ENCODE measurements at regions not wholly inside any gene's neighbourhood (a gene's known extent, or its start where the extent isn't known, plus 50 kb on each side); places are given as distances from the start of the nearest gene placed in this dataset.
A peak's percentile ranks its signal among the peaks of the same experiment; 100 is the strongest.
"Not testable (repeated sequence)": the region's sequence is repeated elsewhere in the genome, so short reads cannot be mapped to it uniquely, and the experiment has no call there.

DNA sequence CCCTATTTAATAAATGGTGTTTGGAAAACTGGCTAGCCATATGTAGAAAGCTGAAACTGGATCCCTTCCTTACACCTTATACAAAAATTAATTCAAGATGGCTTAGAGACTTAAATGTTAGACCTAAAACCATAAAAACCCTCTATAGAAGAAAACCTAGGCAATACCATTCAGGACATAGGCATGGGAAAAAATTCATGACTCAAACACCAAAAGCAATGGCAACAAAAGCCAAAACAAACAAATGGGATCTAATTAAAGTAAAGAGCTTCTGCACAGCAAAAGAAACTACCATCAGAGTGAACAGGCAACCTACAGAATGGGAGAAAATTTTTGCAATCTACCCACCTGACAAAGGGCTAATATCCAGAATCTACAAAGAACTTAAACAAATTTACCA, 179.7 kb upstream of the SESN3 start:
- H3K27ac Mint-ChIP-seq, result peak overlapping the region; percentile 46
- H3K4me3 Mint-ChIP-seq, H3K27me3 Mint-ChIP-seq, H3K4me1 Mint-ChIP-seq, DNase-seq, CTCF ChIA-PET, H3K9me3 Mint-ChIP-seq, H3K36me3 Mint-ChIP-seq: not testable (repeated sequence)

DNA sequence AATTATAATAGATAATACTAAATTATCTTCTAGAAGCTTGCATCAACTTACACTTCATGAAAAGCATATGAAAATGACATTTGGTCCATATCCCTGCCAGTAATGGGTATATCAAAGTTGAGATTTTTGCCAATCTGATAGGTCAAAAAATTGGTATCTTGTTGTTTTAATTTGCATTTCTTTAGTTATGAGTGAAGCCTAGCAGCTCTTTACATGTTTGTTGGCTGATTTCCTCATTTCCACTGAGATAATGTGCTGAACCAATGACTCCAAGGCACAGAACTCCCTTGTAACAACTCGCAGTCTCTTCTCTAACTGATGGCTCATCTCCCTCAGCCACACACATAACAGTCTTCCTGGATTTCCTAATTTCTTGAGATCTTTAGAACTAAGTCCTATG, 175.3 kb upstream of the SESN3 start:
- Mint-ChIP-seq H3K4me3 (no peak overlapping the region), H3K27ac (no peak overlapping the region), H3K36me3 (peaks cover 4% of the 10 kb centered on the region), H3K9me3 (peaks cover 4% of the 10 kb centered on the region), H3K27me3 (no peaks in the 10 kb centered on the region), H3K4me1 (peaks cover 7% of the 10 kb centered on the region)
- no peak for DNase-seq
- CTCF ChIA-PET, result no interaction called here

DNA sequence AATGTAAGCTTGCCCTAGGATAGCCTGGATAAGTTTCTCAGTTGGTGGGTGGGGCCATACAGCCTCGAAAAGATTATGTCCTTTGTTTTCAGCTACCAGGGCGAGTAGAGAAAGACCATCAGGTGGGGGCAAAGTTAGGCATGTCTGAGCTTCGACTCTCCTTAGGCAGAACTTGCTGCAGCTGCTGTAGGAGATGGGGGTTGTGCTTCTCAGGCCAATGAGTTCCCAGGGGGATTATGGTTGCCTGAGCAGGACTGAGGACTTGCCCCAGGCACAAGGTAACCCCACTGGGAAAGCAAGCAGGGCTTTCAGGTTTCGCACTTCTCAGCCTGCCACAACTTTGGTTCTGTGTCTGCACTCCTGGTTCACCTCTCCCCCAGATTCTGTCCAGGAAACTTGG, 173.4 kb upstream of the SESN3 start:
- Mint-ChIP-seq H3K27ac (no peak overlapping the region), H3K9me3 (peaks cover 2% of the 10 kb centered on the region), H3K4me3 (no peak overlapping the region), H3K36me3 (peaks cover 2% of the 10 kb centered on the region), H3K4me1 (no peaks in the 10 kb centered on the region), H3K27me3 (no peaks in the 10 kb centered on the region)
- CTCF ChIA-PET, result interaction anchor here (1.0 kb wide), 1 partner anchor 153 kb away, joined by 3 read pairs; no protein-coding TSS in a partner anchor
- no peak for DNase-seq

DNA sequence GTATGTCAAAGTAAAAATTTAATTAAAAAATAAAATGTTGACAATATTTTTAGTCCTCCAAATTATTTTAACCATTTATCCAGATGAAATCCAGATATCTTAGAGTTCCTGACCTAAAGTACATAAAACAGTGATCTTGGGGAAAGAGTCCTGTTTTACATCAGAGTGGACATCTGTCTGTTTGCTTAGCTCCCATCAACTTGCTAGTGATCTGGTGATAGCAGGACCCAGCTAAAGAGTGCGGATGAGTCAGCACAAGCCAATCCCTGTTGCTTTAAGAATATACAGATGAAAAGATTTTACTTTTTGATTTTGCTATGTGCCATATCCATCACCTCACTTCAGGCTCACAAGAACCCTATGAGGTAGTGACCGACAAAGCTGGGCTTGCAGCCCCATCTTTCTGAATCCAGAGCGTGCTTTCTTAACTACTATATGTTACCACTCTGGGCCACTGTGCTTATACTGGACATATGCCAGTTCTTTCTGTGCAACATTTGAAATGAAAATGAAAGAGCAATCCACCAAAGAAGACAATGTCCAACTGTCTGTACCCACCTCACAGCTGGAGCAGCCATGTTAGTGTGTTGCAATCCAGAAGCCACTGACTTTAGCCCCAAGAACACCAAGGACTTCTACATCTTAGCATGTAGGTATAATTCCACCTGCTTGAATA, 167.6 kb upstream of the SESN3 start:
- Mint-ChIP-seq H3K27ac (no peak overlapping the region), H3K4me1 (no peaks in the 10 kb centered on the region), H3K9me3 (no peaks in the 10 kb centered on the region), H3K27me3 (peaks cover 4% of the 10 kb centered on the region), H3K36me3 (no peaks in the 10 kb centered on the region), H3K4me3 (no peak overlapping the region)
- CTCF ChIA-PET, result no interaction called here
- DNase-seq, result no peak

DNA sequence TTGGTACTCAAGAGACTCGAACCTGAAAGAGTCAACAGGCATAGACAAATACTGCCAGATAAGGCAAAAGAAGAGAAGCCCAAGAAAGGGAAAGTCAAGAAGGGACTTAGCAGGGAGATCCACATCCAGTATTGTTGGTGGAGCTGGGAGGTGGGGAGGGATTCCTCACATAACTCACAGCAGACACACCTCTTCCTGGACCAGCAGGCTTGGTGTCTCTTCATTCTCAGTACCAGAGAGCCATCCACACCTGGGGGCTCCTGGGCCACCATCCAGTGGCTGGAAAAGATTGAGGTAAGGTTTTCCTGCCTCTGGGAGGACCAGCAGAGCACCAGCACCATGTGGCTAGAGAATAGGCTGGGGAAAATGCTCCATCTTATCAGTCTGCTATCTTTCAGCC, 161.6 kb upstream of the SESN3 start:
- Mint-ChIP-seq H3K27ac (no peak overlapping the region), H3K36me3 (no peaks in the 10 kb centered on the region), H3K4me3 (no peak overlapping the region), H3K27me3 (peaks cover 4% of the 10 kb centered on the region), H3K9me3 (peaks cover 2% of the 10 kb centered on the region), H3K4me1 (no peaks in the 10 kb centered on the region)
- CTCF ChIA-PET, result no interaction called here
- no peak for DNase-seq

DNA sequence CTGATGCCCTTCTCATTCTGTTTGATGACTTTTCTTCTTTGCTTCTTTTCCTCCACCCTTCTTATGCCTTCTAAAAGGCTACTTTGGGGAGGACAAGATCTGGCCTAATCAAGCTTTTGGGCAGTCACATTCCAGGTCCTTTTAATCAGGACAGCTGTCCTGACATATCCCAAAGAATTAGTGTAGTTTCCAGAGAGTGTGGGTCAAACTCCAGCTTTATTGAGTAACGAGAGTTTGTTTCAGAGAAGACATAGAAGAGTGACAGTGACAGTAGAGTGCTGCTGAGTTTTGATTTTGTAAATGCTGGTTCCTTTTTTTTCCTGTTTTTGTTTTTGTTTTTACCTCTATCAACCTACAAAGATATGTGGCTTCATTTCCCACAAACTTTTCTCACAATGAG, 158.4 kb upstream of the SESN3 start:
- Mint-ChIP-seq H3K27ac (no peak overlapping the region), H3K9me3 (peaks cover 2% of the 10 kb centered on the region), H3K4me3 (no peak overlapping the region), H3K27me3 (peaks cover 3% of the 10 kb centered on the region), H3K4me1 (peaks cover 5% of the 10 kb centered on the region), H3K36me3 (no peaks in the 10 kb centered on the region)
- CTCF ChIA-PET, result no interaction called here
- DNase-seq, result no peak

DNA sequence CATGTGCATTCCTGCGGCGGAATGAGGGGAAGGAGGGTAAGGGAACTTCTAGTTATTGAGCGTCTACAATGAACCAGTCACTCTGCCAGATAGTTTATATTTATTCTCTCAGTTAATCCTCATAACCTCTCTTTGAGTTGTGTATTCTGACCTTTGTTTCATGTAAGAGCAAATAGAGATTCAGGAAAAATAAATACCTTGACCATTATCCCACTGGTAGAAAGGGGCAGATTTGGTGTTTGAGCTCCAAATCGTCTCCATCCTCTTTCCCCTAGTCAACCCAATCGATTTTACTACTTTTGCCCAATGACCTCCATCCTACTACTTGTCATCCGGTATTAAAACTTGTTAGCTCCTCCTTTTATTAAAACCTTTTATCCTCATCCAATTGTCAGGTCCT, 157.1 kb upstream of the SESN3 start:
- no peaks in the 10 kb centered on the region for H3K36me3 Mint-ChIP-seq
- H3K27ac Mint-ChIP-seq, result no peak overlapping the region
- CTCF ChIA-PET, result no interaction called here
- no peak for DNase-seq
- no peaks in the 10 kb centered on the region for H3K27me3 Mint-ChIP-seq
- peaks cover 2% of the 10 kb centered on the region for H3K9me3 Mint-ChIP-seq
- peaks cover 5% of the 10 kb centered on the region for H3K4me1 Mint-ChIP-seq
- no peak overlapping the region for H3K4me3 Mint-ChIP-seq

DNA sequence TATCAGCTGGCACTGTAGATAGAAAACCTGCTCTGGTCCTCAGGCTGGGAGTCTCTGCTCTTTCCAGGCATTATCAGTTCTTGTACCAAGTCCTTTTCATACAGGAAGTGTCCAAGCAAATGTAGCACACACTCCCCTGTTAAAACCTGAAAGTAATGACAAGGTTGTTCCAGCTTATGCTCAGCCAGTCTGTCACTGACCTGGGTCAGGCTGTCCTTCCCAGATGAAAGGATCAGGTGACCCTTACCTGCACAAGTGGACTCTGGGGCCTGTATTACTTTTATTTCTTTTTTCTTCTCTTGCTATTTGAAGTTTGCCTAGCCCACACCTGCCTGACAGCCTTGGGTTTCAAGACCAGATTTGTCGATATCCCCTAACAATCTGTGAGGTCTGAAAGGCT, 156.3 kb upstream of the SESN3 start:
- no peak for DNase-seq
- Mint-ChIP-seq H3K9me3 (no peaks in the 10 kb centered on the region), H3K36me3 (no peaks in the 10 kb centered on the region), H3K27me3 (no peaks in the 10 kb centered on the region), H3K4me3 (no peak overlapping the region), H3K4me1 (peaks cover 6% of the 10 kb centered on the region), H3K27ac (no peak overlapping the region)
- CTCF ChIA-PET, result interaction anchor here (0.7 kb wide), 1 partner anchor 247 kb away, joined by 3 read pairs; no protein-coding TSS in a partner anchor

DNA sequence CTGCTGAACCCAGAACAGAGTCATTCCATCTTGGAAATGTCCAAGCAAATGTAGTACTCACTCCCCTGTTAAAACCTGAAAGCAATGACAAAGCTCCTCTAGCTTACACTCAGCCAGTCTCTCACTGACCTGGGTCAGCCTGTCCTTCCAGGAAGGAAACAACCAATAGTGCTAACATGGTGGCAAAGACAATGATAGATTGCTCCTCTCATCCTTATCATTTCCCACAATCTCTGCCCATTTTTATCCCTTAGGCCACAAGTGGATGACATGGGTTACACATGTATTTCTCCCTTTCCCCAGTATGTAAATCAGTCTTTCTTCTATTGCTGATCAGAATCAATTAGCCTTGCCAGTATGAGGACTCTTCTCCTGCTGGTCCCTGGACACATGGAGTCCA, 154.6 kb upstream of the SESN3 start:
- no peak for DNase-seq
- Mint-ChIP-seq H3K27ac (no peak overlapping the region), H3K4me1 (peaks cover 10% of the 10 kb centered on the region), H3K4me3 (no peak overlapping the region), H3K9me3 (no peaks in the 10 kb centered on the region), H3K27me3 (no peaks in the 10 kb centered on the region), H3K36me3 (no peaks in the 10 kb centered on the region)
- CTCF ChIA-PET, result no interaction called here

DNA sequence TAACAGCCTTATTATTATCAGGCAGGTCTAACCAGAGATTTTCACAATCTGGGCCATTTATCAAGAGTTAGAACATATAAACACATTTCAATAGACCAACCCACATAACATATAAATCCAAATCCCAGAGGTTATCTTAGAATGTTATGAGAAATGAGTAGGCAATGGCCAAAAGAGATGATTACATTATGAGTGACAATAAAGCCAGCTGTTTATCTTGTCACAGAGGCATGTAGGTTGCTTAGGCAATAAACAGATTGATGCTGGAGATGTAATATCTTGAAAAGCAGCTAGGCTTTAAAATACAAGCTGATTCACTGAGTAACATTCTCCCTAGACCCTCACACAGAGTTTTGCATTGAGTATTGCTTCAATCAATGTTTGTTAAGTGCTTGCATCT, 148.5 kb upstream of the SESN3 start:
- H3K27ac Mint-ChIP-seq, result no peak overlapping the region
- peaks cover 7% of the 10 kb centered on the region for H3K4me1 Mint-ChIP-seq
- CTCF ChIA-PET, result no interaction called here
- no peak for DNase-seq
- H3K27me3 Mint-ChIP-seq, result peaks cover 8% of the 10 kb centered on the region
- H3K36me3 Mint-ChIP-seq, result no peaks in the 10 kb centered on the region
- H3K9me3 Mint-ChIP-seq, result no peaks in the 10 kb centered on the region
- no peak overlapping the region for H3K4me3 Mint-ChIP-seq

DNA sequence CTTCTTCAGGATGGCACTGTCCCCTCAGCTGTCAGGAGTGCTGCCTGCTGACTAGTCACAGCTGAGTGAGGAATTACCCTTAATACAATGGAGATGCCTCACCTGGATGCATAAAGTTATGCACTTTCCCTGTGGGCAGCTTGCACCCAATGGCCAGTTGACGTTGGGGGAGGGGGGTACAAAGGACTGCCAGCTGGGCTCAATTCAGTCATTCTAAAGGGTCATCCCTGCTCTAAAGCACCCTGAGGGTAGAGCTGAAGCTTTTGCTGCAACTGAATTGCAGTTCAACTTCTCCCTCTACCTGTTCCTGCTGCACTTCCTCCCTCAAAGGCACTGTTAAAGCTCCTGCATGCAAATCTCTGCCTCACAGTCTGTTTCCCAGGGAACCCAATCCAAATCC, 147.8 kb upstream of the SESN3 start:
- H3K27me3 Mint-ChIP-seq, result peaks cover 9% of the 10 kb centered on the region
- no peak overlapping the region for H3K27ac Mint-ChIP-seq
- no peaks in the 10 kb centered on the region for H3K36me3 Mint-ChIP-seq
- CTCF ChIA-PET, result no interaction called here
- peaks cover 7% of the 10 kb centered on the region for H3K4me1 Mint-ChIP-seq
- no peak for DNase-seq
- H3K9me3 Mint-ChIP-seq, result no peaks in the 10 kb centered on the region
- H3K4me3 Mint-ChIP-seq, result no peak overlapping the region

DNA sequence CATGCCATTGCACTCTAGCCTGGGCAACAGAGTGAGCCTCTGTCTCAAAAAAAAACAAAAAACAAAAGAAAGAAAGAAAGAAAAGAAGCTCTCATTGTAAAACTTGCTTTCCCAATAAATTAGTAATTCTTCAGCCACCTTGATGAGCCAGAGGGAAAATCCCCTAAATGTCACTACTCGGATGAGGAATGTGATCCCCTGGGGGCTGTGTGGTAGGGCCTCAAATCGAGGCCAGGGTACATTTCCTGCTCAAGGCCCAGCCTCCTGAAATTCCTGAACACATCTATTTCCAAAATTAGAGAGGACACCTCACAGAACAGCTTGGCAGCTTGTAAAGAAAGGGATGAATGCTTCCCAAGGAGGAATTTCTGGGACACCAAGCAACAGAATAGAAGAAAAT, 147.1 kb upstream of the SESN3 start:
- H3K4me1 Mint-ChIP-seq, result peaks cover 7% of the 10 kb centered on the region
- no peaks in the 10 kb centered on the region for H3K9me3 Mint-ChIP-seq
- no peaks in the 10 kb centered on the region for H3K36me3 Mint-ChIP-seq
- H3K4me3 Mint-ChIP-seq, result no peak overlapping the region
- H3K27me3 Mint-ChIP-seq, result peaks cover 9% of the 10 kb centered on the region
- no peak overlapping the region for H3K27ac Mint-ChIP-seq
- no peak for DNase-seq
- CTCF ChIA-PET, result no interaction called here

DNA sequence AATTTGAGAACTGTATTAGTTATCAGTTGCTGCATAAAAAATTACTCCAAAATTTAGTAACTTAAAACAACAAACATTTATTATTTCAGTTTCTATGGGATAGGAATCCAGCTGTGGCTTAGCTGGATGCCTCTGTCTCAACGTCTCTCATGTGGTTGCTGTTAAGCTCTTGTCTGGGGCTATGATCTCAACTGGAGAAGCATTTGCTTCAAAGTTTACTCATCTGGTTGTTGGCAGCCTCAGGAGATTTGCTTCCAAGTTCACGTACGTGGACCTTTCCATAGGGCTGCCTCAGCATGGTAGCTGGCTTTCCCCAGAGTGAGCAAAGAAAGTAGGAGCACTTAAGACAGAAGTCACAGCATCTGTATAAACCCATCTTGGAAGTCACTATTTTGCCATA, 144.9 kb upstream of the SESN3 start:
- H3K4me3 Mint-ChIP-seq, result no peak overlapping the region
- peaks cover 12% of the 10 kb centered on the region for H3K27me3 Mint-ChIP-seq
- no peaks in the 10 kb centered on the region for H3K36me3 Mint-ChIP-seq
- H3K27ac Mint-ChIP-seq, result no peak overlapping the region
- no peak for DNase-seq
- CTCF ChIA-PET, result interaction anchor here (1.8 kb wide), 1 partner anchor 329 kb away, joined by 4 read pairs; no protein-coding TSS in a partner anchor
- H3K9me3 Mint-ChIP-seq, result no peaks in the 10 kb centered on the region
- H3K4me1 Mint-ChIP-seq, result peaks cover 3% of the 10 kb centered on the region

DNA sequence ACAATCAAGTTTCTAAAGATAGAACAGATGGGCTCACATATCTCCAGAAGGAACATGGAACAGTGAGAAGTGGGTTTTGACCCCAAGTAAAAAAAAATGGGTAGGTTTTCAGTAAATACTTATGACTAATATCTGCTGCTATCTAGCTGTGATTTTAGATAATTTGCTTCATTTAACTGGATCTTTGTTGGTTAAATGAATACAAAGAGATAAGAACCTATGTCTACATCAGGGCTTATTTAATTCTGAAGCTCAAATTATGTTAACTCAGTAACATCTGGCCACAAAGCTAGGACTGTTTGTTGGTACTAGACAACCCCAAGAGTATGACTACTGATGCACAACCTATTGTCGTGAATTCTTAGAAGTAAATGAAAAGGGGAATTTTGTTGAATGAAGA, 144.4 kb upstream of the SESN3 start:
- Mint-ChIP-seq H3K36me3 (no peaks in the 10 kb centered on the region), H3K9me3 (no peaks in the 10 kb centered on the region)

DNA sequence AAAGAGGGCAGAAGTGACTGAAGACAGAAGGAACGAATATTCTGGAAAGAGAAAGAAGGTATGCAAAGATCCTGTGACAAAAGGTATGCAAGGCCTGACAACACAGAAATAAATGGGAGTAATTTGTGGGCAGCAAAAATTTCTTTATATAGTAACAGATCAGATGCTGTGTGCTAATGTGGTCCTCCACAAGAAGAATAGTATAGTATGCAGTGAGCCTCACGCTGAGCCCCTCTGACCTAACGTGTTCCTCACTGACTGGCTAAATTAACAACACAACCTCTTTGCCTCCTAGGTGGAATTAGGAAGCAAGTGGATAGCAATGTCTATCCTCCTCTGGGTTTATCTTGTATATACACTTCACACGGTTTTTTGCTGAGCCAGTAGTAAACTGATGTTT, 143.1 kb upstream of the SESN3 start:
- Mint-ChIP-seq H3K36me3 (no peaks in the 10 kb centered on the region), H3K27me3 (peaks cover 24% of the 10 kb centered on the region), H3K4me1 (no peaks in the 10 kb centered on the region), H3K4me3 (no peak overlapping the region), H3K9me3 (no peaks in the 10 kb centered on the region), H3K27ac (no peak overlapping the region)
- CTCF ChIA-PET, result no interaction called here
- DNase-seq, result no peak

More for the DNA sequence above, 144.4 kb upstream of the SESN3 start:
- Mint-ChIP-seq H3K27me3 (peaks cover 16% of the 10 kb centered on the region), H3K27ac (no peak overlapping the region), H3K4me3 (no peak overlapping the region), H3K4me1 (peaks cover under 1% of the 10 kb centered on the region)
- CTCF ChIA-PET, result interaction anchor here (1.8 kb wide), 1 partner anchor 330 kb away, joined by 4 read pairs; no protein-coding TSS in a partner anchor
- DNase-seq, result no peak

Measured in activated naive CD4-positive, alpha-beta T cell treated with anti-CD3 and anti-CD28 coated beads, Interleukin-2, amount 10 ng/mL, durations not matched to agents 7 days and 5 days (primary cell).